ENCODE measurements at regions not wholly inside any gene's neighbourhood (a gene's known extent, or its start where the extent isn't known, plus 50 kb on each side); places are given as distances from the start of the nearest gene placed in this dataset.
A peak's percentile ranks its signal among the peaks of the same experiment; 100 is the strongest.

DNA sequence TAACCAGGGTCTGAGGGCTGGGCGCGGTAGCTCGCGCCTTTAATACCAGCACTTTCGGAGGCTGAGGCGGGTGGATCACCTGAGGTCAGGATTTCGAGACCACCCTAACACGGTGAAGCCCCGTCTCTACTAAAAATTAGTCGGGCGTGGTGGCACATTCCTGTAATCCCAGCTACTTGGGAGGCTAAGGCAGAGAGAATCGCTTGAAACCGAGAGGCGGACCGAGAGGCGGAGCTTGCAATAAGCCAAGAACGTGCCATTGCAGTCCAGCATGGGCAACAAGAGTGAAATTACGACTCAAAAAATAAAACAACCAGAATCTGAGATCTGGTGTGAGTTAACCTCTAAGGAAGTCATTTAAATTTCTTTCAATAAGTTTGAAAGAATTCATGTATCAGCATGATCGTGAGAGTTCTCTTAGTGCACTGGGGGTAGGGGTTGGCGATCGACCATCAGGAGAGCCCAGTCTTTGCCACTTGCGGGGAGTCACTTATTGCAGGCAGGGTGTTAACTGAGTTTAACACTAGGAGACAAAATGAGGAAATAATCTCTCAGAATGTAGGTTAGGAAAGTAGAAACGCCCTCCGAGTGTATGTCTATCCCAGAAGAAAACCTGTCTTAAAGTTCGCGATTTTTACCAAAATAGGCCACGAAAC is 206.5 kb upstream of the ZNF184 start:
- DNase-seq (ENCODE audit: low read depth) = no peak
- Histone ChIP-seq H3K36me3 (ENCODE audit: control insufficient read depth, insufficient read depth, low read length) (no peaks in the 10 kb centered on the region), H3K4me3 (ENCODE audit: low read depth, low read length) (no peak overlapping the region; the same call in 1 of the 2 replicates), H3K27me3 (ENCODE audit: control insufficient read depth, insufficient read depth, low read length) (peaks cover 3% of the 10 kb centered on the region; the same call in 1 of the 2 replicates)
- TF ChIP-seq, protein P1, sequence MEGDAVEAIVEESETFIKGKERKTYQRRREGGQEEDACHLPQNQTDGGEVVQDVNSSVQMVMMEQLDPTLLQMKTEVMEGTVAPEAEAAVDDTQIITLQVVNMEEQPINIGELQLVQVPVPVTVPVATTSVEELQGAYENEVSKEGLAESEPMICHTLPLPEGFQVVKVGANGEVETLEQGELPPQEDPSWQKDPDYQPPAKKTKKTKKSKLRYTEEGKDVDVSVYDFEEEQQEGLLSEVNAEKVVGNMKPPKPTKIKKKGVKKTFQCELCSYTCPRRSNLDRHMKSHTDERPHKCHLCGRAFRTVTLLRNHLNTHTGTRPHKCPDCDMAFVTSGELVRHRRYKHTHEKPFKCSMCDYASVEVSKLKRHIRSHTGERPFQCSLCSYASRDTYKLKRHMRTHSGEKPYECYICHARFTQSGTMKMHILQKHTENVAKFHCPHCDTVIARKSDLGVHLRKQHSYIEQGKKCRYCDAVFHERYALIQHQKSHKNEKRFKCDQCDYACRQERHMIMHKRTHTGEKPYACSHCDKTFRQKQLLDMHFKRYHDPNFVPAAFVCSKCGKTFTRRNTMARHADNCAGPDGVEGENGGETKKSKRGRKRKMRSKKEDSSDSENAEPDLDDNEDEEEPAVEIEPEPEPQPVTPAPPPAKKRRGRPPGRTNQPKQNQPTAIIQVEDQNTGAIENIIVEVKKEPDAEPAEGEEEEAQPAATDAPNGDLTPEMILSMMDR (IDR thresholded peaks at IDR 0.05; ENCODE audit: insufficient read depth, low read depth, low read length) = no peak
- ChIA-PET CTCF (no interaction called here), POLR2A (no interaction called here)

- ChIA-PET POLR2A (no interaction called here), CTCF (interaction anchor here (1.4 kb wide), 1 partner anchor 9 kb away, joined by 3 read pairs; no protein-coding TSS in a partner anchor)
- Histone ChIP-seq H3K27me3 (ENCODE audit: control insufficient read depth, insufficient read depth, low read length) (peaks cover 3% of the 10 kb centered on the region; the same call in 1 of the 2 replicates), H3K4me3 (ENCODE audit: low read depth, low read length) (no peak overlapping the region), H3K36me3 (ENCODE audit: control insufficient read depth, insufficient read depth, low read length) (no peaks in the 10 kb centered on the region)
- DNase-seq (ENCODE audit: low read depth) = no peak
- TF ChIP-seq, protein P1 (IDR thresholded peaks at IDR 0.05; ENCODE audit: insufficient read depth, low read depth, low read length) = no peak
Measured at GRCh38 chr6:27678469-27678868, 205.6 kb upstream of the ZNF184 start.

DNA sequence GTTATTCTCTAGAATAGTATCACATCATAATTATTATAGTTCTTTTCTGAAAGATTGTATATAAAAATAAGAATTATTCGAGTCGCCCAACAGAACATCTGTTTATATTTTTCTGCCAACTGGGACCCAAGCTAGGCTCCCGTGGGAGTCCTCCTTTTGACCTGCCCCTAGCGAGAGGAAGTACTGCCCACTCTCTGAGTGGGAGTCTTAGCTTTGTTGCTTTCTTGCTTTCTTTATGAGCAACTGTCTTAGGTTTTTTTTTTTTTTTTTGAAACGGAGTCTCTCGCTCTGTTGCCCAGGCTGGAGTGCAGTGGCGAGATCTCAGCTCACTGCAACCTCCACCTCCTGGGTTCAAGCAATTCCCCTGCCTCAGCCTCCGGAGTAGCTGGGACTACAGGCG is 202.0 kb upstream of the ZNF184 start:
- Histone ChIP-seq H3K36me3 (ENCODE audit: control insufficient read depth, insufficient read depth, low read length) (no peaks in the 10 kb centered on the region), H3K4me3 (ENCODE audit: low read depth, low read length) (no peak overlapping the region), H3K27me3 (ENCODE audit: control insufficient read depth, insufficient read depth, low read length) (peaks cover 2% of the 10 kb centered on the region; the same call in 1 of the 2 replicates)
- no peak for DNase-seq (ENCODE audit: low read depth)
- TF ChIP-seq, protein P1 (IDR thresholded peaks at IDR 0.05; ENCODE audit: insufficient read depth, low read depth, low read length) = no peak
- ChIA-PET CTCF (interaction anchor here (0.9 kb wide), 1 partner anchor 98 kb away, joined by 3 read pairs; no protein-coding TSS in a partner anchor), POLR2A (no interaction called here)

GRCh38 chr6:27672113-27672799 is 199.4 kb upstream of the ZNF184 start:
- no peak overlapping the region for H3K4me3 ChIP-seq (ENCODE audit: low read depth, low read length)
- peaks cover 2% of the 10 kb centered on the region; the same call in 1 of the 2 replicates for H3K27me3 ChIP-seq (ENCODE audit: control insufficient read depth, insufficient read depth, low read length)
- ChIA-PET CTCF (no interaction called here), POLR2A (no interaction called here)
- no peak for DNase-seq (ENCODE audit: low read depth)
- H3K36me3 ChIP-seq (ENCODE audit: control insufficient read depth, insufficient read depth, low read length) = no peaks in the 10 kb centered on the region
- TF ChIP-seq, protein P1 (IDR thresholded peaks at IDR 0.05; ENCODE audit: insufficient read depth, low read depth, low read length) = no peak

GRCh38 chr6:27669624-27670301 is 196.9 kb upstream of the ZNF184 start:
- no peak for DNase-seq (ENCODE audit: low read depth)
- H3K4me3 ChIP-seq (ENCODE audit: low read depth, low read length) = 0 out of 2 replicates have a peak overlapping the region, but pooled peaks have one; percentile 0

More at GRCh38 chr6:27669624-27670301, 196.9 kb upstream of the ZNF184 start:
- ChIA-PET POLR2A (no interaction called here), CTCF (interaction anchor here (0.6 to 1.6 kb wide), 3 partner anchors 9 to 74 kb away, joined by 3 to 6 read pairs (median 3); no protein-coding TSS in a partner anchor)
- Histone ChIP-seq H3K27me3 (ENCODE audit: control insufficient read depth, insufficient read depth, low read length) (peaks cover 2% of the 10 kb centered on the region), H3K36me3 (ENCODE audit: control insufficient read depth, insufficient read depth, low read length) (no peaks in the 10 kb centered on the region)
- TF ChIP-seq, protein P1 (IDR thresholded peaks at IDR 0.05; ENCODE audit: insufficient read depth, low read depth, low read length) = no peak
